GM18508 (cell line): ENCODE measurements at regions not wholly inside any gene's neighbourhood (a gene's known extent, or its start where the extent isn't known, plus 50 kb on each side); places are given as distances from the start of the nearest gene placed in this dataset.
"Not testable (repeated sequence)": the region's sequence is repeated elsewhere in the genome, so short reads cannot be mapped to it uniquely, and the experiment has no call there.

Experiments
- ATAC-seq: cut with Tn5 transposase; IDR thresholded peaks from one replicate; pipeline ENCODE4 v1.9.1; 2021; ENCODE audit warnings: moderate number of reproducible peaks; ENCODE audit not compliant: insufficient read depth, unreplicated experiment

- ATAC-seq, result no peak
These were observed 97.1 kb upstream of the TMEM178A start for GRCh38 chr2:39568561-39569006.

GRCh38 chr2:39570130-39570555 lies 95.6 kb upstream of the TMEM178A start:
- no peak for ATAC-seq

GRCh38 chr2:39570614-39571013 lies 95.1 kb upstream of the TMEM178A start:
- ATAC-seq, result no peak

GRCh38 chr2:39571111-39571731 lies 94.5 kb upstream of the TMEM178A start:
- no peak for ATAC-seq

GRCh38 chr2:39573276-39573675 lies 92.4 kb upstream of the TMEM178A start:
- ATAC-seq, result no peak

GRCh38 chr2:39581866-39582265 lies 83.9 kb upstream of the TMEM178A start:
- no peak for ATAC-seq

GRCh38 chr2:39583213-39583612 lies 82.5 kb upstream of the TMEM178A start:
- ATAC-seq, result no peak

- ATAC-seq, result no peak
These were observed 81.9 kb upstream of the TMEM178A start for GRCh38 chr2:39583781-39584180.

GRCh38 chr2:39584283-39584965 lies 81.3 kb upstream of the TMEM178A start:
- ATAC-seq, result no peak

GRCh38 chr2:39585531-39585930 lies 80.2 kb upstream of the TMEM178A start:
- ATAC-seq, result not testable (repeated sequence)

- ATAC-seq, result no peak
These were observed 78.5 kb upstream of the TMEM178A start for GRCh38 chr2:39587168-39587567.

- ATAC-seq, result no peak
These were observed 78.1 kb upstream of the TMEM178A start for GRCh38 chr2:39587641-39588040.

- ATAC-seq, result no peak
These were observed 72.0 kb upstream of the TMEM178A start for GRCh38 chr2:39593439-39594393.

GRCh38 chr2:39595116-39595515 lies 70.6 kb upstream of the TMEM178A start:
- no peak for ATAC-seq

GRCh38 chr2:39597314-39597713 lies 68.4 kb upstream of the TMEM178A start:
- no peak for ATAC-seq

GRCh38 chr2:39602616-39603015 lies 63.1 kb upstream of the TMEM178A start:
- ATAC-seq, result no peak

- no peak for ATAC-seq
These were observed 62.3 kb upstream of the TMEM178A start for GRCh38 chr2:39603436-39603835.

- no peak for ATAC-seq
These were observed 60.9 kb upstream of the TMEM178A start for GRCh38 chr2:39604866-39605265.

GRCh38 chr2:39606585-39606984 lies 59.1 kb upstream of the TMEM178A start:
- no peak for ATAC-seq

- no peak for ATAC-seq
These were observed 58.0 kb upstream of the TMEM178A start for GRCh38 chr2:39607538-39608262.
